Skin epidermis (tissue), 12 donors: ENCODE measurements at regions not wholly inside any gene's neighbourhood (a gene's known extent, or its start where the extent isn't known, plus 50 kb on each side); places are given as distances from the start of the nearest gene placed in this dataset.
A peak's percentile ranks its signal among the peaks of the same experiment; 100 is the strongest.

Experiments
- H3K27ac ChIP-seq, 21 experiments: fragments of 200-600 bp; sonication (generic) in 11 of 21; one replicate each; pipeline ENCODE4 v1.5.0; 2020; ENCODE audit warnings: mild to moderate bottlenecking in 3 of 21, inconsistent platforms in 2 of 21, moderate library complexity in 2 of 21
- H3K4me3 ChIP-seq, 7 experiments: fragments of 200-600 bp; sonication (generic) in 2 of 7; one replicate each; pipeline ENCODE4 v1.5.0; 2020; ENCODE audit warnings: inconsistent platforms in 2 of 7, mild to moderate bottlenecking in 2 of 7, moderate library complexity in 1 of 7

DNA sequence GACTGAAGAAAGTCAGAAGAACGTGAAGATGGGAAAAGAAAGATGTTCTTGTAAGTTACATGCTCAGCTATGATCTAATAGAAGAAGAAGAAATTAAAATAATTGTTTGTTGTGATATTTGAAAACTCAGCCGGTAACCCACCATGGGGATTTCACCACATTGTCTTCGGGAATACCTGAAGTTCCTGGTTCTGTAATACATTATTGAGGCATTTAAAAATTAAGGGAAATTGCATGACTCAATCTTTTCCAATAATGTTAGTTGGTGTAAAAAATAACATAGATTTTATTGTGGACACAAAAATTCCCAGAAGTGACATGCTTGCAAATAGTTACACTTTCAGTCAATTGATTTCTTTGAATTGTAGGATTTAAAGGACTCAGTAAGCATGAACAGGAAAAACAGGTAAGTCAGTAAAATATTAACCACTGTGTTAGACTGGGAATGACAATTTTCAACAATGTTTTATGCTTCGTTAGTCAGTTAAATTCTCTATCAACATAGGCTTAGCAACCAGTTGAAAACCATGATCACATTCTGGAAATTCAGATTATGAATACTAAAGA lies 745.1 kb downstream of the LTN1 start:
- H3K4me3 ChIP-seq = no peak overlapping the region
- H3K27ac ChIP-seq = no peak overlapping the region

DNA sequence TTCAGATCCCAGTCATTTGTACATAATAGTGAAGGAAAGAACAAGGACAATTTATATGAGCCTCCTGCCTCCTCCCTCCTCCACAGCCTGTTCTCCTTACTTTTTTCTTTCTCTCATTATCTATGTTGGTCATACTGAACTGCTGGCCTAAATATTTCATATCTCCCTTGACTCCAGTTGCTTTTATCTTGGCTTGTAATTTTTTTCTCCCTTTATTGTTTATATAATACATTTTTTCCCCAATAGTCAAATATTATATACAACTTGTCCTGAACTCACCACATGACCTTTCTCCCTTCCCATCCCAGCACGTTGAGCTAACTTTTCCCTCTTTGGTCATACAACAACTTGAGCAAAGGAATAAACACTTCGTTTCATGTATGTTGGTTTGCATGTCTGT lies 752.1 kb downstream of the LTN1 start:
- no peak overlapping the region for H3K27ac ChIP-seq

GRCh38 chr21:28239340-28239739 lies 753.3 kb downstream of the LTN1 start:
- Histone ChIP-seq H3K4me3 (no peak overlapping the region), H3K27ac (no peak overlapping the region)

More for the DNA sequence above, 752.1 kb downstream of the LTN1 start:
- no peak overlapping the region for H3K4me3 ChIP-seq

DNA sequence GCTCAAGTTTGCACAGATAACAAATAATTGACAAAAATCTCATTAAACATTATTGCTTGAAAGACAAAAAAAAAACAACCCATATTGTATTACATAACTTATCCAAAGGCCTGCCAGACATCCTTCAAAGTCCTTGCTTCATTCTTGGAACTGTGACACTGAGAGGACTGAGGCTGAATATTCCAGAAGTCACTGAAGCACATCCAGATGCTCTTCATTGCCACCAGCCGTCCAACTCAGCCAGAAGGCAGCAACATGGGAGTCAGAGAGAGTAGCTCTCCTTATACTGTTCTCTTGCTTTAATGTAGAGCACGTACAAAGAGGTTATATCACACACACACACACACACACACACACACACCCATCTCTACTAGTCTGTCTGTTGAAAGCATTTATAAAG lies 755.0 kb downstream of the LTN1 start:
- H3K27ac ChIP-seq = no peak overlapping the region
- no peak overlapping the region for H3K4me3 ChIP-seq

DNA sequence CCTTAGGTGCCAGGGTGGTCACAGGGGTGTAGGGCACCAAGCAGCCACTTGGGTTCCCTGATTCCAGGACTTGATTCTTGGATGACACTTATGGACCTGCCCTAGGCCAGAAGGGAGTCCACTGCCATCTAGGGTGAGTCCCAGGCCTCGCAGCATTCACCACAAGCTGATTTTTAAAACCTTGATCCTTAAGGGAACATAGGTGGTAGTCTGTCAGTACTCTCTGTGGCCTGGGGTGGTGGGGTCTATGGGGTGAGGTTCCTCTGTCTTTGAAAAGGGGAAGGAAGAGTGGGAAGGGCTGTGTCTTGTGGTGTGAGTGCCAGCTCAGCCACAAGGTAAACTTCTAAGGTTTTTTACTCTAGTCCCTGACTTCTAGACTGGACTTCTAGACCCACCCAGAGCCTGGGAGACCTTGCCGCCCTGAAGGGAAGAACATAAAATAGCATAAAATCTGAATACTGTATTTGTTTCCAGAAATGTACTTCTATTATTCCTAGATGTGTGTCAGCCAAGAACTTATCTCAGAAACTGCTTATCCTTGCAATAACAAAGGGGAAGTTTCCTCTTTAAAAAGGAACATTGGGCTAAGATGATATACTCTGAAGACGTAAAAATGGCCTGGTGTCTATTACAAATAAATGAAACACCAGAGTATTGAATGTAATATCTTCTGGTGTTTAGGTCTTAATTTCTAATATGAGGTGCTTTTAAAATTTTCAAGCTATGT lies 757.3 kb downstream of the LTN1 start:
- H3K4me3 ChIP-seq = no peak overlapping the region
- H3K27ac ChIP-seq = peak overlapping the region in 1 of 21 experiments; percentile 26

GRCh38 chr21:28234326-28234725 lies 758.4 kb downstream of the LTN1 start:
- Histone ChIP-seq H3K4me3 (no peak overlapping the region), H3K27ac (no peak overlapping the region)

- H3K27ac ChIP-seq = no peak overlapping the region
- H3K4me3 ChIP-seq = no peak overlapping the region
Measured at GRCh38 chr21:28233536-28234220, 759.0 kb downstream of the LTN1 start.

DNA sequence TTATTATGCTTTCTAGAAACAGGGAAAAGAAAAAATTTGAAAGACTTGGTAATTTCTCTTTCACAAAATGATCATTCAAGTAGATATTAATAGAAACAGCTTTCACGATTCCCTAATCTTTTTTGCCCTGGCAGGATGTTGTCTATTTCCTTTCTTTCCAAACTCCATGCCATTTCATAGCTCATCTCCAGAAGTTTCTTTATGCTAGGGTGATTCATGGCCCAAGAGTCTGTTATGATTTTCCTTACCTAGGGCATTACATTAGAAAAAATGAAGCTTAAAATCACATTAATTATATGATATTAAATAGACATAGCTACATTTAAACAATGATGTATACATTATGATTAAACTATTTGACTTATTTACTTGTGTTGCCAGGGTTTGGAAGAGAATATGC lies 762.1 kb downstream of the LTN1 start:
- no peak overlapping the region for H3K4me3 ChIP-seq
- H3K27ac ChIP-seq = no peak overlapping the region

DNA sequence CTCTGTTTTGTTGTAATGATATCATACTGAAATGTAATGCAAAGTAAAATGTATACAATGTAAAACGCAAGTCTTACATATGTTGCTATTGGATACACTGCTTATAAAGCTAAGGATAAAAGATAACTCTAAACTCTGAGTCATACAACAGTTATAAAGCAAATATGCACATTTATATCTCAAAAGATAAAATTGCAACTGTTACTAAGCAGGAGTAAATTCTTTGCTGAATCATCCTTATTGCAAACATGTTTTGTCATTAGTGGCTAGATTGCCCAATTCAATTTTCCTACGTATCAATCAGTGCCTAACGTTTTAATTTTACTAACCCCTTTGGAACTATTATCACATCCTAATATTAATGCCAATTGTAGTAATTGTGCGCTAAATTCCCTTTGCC lies 762.9 kb downstream of the LTN1 start:
- Histone ChIP-seq H3K4me3 (no peak overlapping the region), H3K27ac (no peak overlapping the region)

GRCh38 chr21:28228636-28228995 lies 764.1 kb downstream of the LTN1 start:
- Histone ChIP-seq H3K4me3 (no peak overlapping the region), H3K27ac (no peak overlapping the region)

GRCh38 chr21:28227881-28228635 lies 764.6 kb downstream of the LTN1 start:
- Histone ChIP-seq H3K4me3 (no peak overlapping the region), H3K27ac (no peak overlapping the region)

DNA sequence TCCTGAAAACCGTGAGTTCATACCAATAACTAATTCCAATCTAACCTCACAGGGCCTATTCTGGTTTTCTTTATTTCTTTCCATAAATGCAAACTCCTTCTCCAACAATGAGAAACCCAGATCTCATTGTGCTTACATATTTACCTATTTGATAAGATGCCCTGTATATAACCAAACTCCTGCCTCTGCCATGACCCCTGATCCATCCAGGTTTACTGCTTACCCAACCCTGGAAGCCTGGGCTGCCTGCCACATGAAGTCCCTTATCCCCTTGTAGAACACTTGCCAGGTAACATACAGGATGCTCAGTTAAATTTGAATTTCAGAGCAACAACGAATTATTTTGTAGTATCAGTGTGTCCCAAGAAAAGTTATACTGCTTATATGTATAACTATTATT lies 766.1 kb downstream of the LTN1 start:
- H3K27ac ChIP-seq = no peak overlapping the region
- no peak overlapping the region for H3K4me3 ChIP-seq

GRCh38 chr21:28224191-28224726 lies 768.4 kb downstream of the LTN1 start:
- Histone ChIP-seq H3K27ac (no peak overlapping the region), H3K4me3 (no peak overlapping the region)

GRCh38 chr21:28221984-28222383 lies 770.7 kb downstream of the LTN1 start:
- Histone ChIP-seq H3K27ac (no peak overlapping the region), H3K4me3 (no peak overlapping the region)

DNA sequence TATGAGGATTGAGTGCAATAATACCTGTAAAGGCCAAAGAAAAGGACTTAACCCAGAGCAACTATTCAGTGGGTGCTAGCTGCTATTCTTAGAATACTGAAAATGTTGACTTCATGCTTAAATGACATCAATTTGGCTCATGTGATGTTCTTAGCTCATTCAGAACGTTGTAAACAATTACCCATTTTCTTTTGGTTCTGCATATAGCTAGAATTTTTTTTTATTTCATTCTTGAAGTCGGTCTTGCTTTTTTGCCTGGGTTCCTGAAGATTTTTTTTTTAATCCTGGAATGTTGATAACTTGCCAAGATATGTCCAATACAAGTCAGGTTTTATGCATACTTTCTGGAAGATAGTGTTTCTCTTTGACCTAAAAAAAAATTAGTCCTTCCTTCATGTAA lies 772.0 kb downstream of the LTN1 start:
- H3K27ac ChIP-seq = no peak overlapping the region
- H3K4me3 ChIP-seq = no peak overlapping the region

DNA sequence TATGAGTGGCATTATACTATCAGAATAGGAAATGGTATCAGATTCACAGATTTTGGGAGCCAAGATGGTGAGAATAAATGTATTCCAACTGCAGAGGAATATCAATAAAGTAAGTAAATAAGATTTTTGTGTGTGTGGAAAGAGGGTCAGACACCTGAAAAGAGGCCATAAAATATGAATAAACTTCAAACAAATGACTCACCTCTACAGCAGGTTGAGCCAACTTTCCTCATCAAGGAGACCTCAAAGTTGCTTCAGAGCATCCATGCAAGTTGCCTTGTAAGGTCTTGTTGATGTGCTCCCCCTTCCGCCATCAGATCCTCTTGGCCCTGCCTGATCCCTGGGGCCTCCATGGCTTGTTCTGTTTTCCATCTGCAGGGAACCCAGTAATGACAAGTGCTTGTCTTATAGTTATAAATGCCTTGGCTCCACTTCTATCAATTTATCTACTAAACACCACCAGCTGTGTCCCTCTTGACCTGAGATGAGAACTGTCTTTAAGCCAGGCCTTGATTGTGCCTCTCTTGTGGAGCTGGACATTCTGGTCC lies 775.6 kb downstream of the LTN1 start:
- no peak overlapping the region for H3K4me3 ChIP-seq
- no peak overlapping the region for H3K27ac ChIP-seq

DNA sequence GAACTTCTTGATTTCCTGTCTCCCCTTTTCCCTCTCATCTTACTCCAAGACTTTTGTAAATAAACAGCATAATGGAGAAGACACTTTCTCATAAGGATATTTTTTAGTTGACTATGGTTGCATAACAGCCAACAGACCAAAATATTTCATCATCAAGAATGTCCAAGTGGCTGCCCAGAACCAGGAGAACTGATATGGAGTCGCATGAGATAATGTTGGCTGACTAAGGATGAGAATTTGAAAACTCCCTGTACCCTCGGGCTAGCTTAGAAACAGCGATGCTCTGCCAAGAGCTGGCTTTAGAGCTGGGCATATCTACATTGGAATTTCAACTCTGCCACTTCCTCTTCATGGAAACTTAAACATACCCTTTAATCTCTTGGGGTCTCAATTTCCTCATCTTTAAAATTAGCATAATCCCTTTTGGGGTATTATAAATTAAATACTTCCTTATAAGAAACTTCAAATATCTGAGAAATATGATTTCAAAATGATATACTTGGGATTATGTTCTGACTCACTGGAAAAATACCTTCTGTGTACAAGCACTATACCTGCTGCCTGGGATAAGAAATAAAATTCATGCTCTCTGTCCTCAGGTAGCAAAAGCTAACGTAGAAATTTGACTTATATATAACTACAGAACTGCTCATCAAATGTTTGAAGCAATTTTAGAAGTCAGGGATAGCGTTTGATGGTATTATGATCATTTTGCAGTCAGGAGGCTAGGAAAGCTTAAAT lies 777.3 kb downstream of the LTN1 start:
- H3K4me3 ChIP-seq = no peak overlapping the region
- no peak overlapping the region for H3K27ac ChIP-seq

GRCh38 chr21:28214786-28215185 lies 777.9 kb downstream of the LTN1 start:
- H3K27ac ChIP-seq = no peak overlapping the region
- H3K4me3 ChIP-seq = no peak overlapping the region

DNA sequence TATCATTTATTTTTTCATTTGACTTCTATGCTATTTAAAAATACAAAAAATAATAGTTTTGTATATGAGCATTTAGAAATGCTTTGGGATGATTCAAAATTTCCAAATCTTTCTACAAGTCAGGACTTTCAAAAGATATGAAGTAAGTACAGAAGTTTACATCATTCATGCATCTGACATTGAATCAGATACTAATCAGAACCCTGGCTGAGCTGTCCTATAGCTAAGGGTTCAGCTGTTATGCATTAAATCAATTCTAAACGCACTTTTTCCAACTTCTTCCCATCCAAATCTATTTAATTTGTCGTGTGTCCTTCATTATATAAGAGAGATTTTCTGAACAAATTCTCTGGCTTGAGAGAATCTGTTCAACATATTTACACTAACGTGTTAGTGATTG lies 779.4 kb downstream of the LTN1 start:
- Histone ChIP-seq H3K4me3 (no peak overlapping the region), H3K27ac (no peak overlapping the region)
